Gastroesophageal sphincter (tissue), 4 donors: ENCODE measurements at regions not wholly inside any gene's neighbourhood (a gene's known extent, or its start where the extent isn't known, plus 50 kb on each side); places are given as distances from the start of the nearest gene placed in this dataset.

ENCODE experiments used
- ATAC-seq: fragments of 150-250 bp; one replicate; pipeline ENCODE4 v1.9.1; 2016; ENCODE audit warnings: mild to moderate bottlenecking, moderate library complexity
- H3K27ac ChIP-seq, 4 donors: fragments of 200-600 bp; sonication (generic) in 3 of 4; 1 replicate in 3 of 4; 2 replicates in 1 of 4; pipeline ENCODE4 v1.5.1; 2016 to 2019
- H3K27me3 ChIP-seq: fragments of 200-600 bp; sonication (generic); one replicate; pipeline ENCODE4 v1.5.1; 2019
- H3K36me3 ChIP-seq, 2 donors: fragments of 200-600 bp; sonication (generic); one replicate each; pipeline ENCODE4 v1.5.1; 2019; ENCODE audit warnings: control low read depth in 1 of 2
- H3K4me1 ChIP-seq, 3 donors: fragments of 200-600 bp; sonication (generic); 1 replicate in 2 of 3; 2 replicates in 1 of 3; pipeline ENCODE4 v1.5.1; 2016 to 2019; ENCODE audit warnings: control low read depth in 2 of 3
- H3K4me3 ChIP-seq, 2 donors: fragments of 200-600 bp; sonication (generic); one replicate each; pipeline ENCODE4 v1.5.1; 2019; ENCODE audit warnings: mild to moderate bottlenecking in 1 of 2, moderate library complexity in 1 of 2
- H3K9me3 ChIP-seq, 3 donors: fragments of 200-600 bp; sonication (generic); one replicate each; pipeline ENCODE4 v1.5.1; 2017 to 2019; ENCODE audit warnings: control low read depth in 2 of 3
- CTCF ChIP-seq, 4 experiments: fragments of 200-600 bp in 2 of 4; fragments of 450-650 bp in 2 of 4; sonication (generic) in 1 of 4; IDR thresholded peaks; one replicate each; pipeline ENCODE4 v1.5.1; 2017 to 2019; ENCODE audit warnings: antibody characterized with exemption in 4 of 4, mild to moderate bottlenecking in 2 of 4, moderate library complexity in 2 of 4
- EP300 ChIP-seq: sonication (generic); formaldehyde crosslinking; IDR thresholded peaks from one replicate; pipeline ENCODE4 v1.6.1; 2017; ENCODE audit warnings: antibody characterized with exemption, mild to moderate bottlenecking
- POLR2A ChIP-seq, 2 donors: fragments of 450-650 bp; IDR thresholded peaks; one replicate each; pipeline ENCODE4 v1.6.1; 2017; ENCODE audit warnings: antibody characterized with exemption in 2 of 2, mild to moderate bottlenecking in 2 of 2, moderate library complexity in 1 of 2
- POLR2AphosphoS5 ChIP-seq: sonication (generic); formaldehyde crosslinking; IDR thresholded peaks from one replicate; pipeline ENCODE4 v1.6.1; 2017; ENCODE audit warnings: antibody characterized with exemption
- WGBS, 2 donors: methylation state at CpG; one replicate each; pipeline ENCODE4 v1.1.5; 2018; ENCODE audit warnings: low coverage in 1 of 2; 5-methylcytosine and 5-hydroxymethylcytosine counted together

DNA sequence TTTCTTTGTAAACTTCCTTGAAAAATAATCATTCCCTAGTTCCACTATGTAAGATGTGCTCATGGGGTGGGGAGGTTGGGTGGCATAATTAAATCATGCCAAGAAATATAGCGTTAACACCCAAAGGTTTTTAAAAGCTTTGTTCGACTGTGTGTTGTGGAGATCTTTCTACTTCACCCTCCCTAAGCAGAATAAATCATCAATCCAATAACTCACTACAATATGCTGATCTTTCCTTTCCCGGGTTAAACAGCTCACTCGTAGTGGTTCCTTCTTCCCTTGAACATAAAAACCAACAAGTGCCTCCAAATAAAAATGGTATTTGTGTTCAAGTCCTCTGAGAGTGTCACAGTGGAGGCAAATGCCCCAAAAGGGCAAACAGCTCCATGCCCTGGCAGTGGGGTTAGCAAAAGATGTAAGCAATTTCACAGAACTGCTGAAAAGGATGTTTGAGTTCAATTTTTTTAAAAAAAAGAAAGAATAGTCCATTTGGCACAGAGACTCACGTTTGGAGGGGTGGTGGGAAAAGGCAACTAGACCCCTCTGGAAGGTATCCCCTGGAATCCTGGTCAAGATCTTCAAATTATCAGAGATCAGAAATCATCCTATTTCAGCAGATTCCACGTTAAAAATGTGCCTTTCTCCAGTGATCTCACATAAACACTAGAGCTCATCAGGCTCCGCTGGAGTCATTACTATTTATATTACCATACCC is 99.1 kb downstream of the TFAP2A start:
- peak overlapping the region in 1 of 2 donors; percentile 23 for H3K4me3 ChIP-seq
- peak overlapping the region; percentile 41 to 82 (median 78) for H3K27ac ChIP-seq
- peak; percentile 6 for ATAC-seq
- TF ChIP-seq CTCF (IDR thresholded peaks at IDR 0.05) (no peak), EP300 (no peak), POLR2A (IDR thresholded peaks at IDR 0.05) (no peak), POLR2AphosphoS5 (no peak)
- WGBS, 2 donors, result 11 to 14% methylated on average over 4 to 7 of the region's 7 CpGs
- peaks cover 0 to 20% (median 5%) of the 10 kb centered on the region in 3 donors for H3K4me1 ChIP-seq
- no peaks in the 10 kb centered on the region for H3K36me3 ChIP-seq
- H3K9me3 ChIP-seq, result no peaks in the 10 kb centered on the region
- no peaks in the 10 kb centered on the region for H3K27me3 ChIP-seq

GRCh38 chr6:10315034-10315433 is 99.8 kb downstream of the TFAP2A start:
- 63 to 80% methylated on average over 7 to 8 of the region's 8 CpGs for WGBS, 2 donors
- Histone ChIP-seq H3K4me3 (no peak overlapping the region), H3K36me3 (no peaks in the 10 kb centered on the region), H3K9me3 (no peaks in the 10 kb centered on the region), H3K27ac (peak overlapping the region in 2 of 4 donors; percentile 78 to 82), H3K4me1 (peaks cover 0 to 20% (median 5%) of the 10 kb centered on the region in 3 donors), H3K27me3 (no peaks in the 10 kb centered on the region)
- no peak for TF ChIP-seq POLR2AphosphoS5
- no peak for TF ChIP-seq EP300
- no peak for TF ChIP-seq POLR2A (IDR thresholded peaks at IDR 0.05)
- no peak for TF ChIP-seq CTCF (IDR thresholded peaks at IDR 0.05)
- no peak for ATAC-seq

DNA sequence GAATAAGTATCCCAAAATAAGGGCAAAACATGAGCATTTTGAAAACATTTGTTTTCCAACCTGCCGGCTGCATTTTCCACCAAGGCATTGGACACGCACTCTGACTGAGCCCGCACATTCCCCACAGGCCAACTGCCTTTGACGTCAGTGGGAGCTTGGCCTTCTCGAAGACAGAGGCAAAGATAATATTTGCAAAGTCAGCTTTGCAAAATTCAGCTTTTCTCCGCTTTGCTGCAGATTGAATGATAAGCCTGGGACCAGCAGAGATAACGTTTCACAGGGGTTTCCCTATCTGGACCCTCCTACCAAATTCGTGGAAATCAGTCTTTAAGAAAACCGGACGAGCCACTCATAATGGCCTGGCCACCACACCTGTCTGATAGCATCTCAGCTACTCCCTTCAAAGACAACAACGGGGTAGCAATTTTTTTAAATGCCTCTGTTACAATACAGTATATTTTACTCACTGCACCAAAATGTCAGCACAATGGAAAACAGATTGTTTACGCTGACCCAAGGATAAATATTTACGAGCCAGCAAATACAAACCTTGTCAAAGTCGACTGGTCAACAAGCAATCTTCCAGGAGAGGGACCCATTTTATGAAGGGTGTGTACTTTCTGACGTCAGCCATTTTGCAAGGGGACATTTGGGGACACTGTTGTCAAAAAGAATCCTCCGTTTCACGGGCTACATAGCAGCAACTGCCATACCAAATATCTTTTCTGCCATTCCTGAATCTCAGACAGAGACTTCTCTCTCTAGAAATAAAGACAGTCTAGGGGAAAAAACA is 100.5 kb downstream of the TFAP2A start:
- H3K27me3 ChIP-seq, result no peaks in the 10 kb centered on the region
- H3K9me3 ChIP-seq, result no peaks in the 10 kb centered on the region
- no peak for ATAC-seq
- WGBS, 2 donors, result 68 to 89% methylated on average over 9 to 10 of the region's 17 CpGs
- H3K4me3 ChIP-seq, result no peak overlapping the region
- H3K4me1 ChIP-seq, result peaks cover 0 to 20% (median 5%) of the 10 kb centered on the region in 3 donors
- no peak for TF ChIP-seq POLR2A (IDR thresholded peaks at IDR 0.05)
- no peak for TF ChIP-seq POLR2AphosphoS5
- no peak for TF ChIP-seq EP300
- no peak for TF ChIP-seq CTCF (IDR thresholded peaks at IDR 0.05)
- H3K36me3 ChIP-seq, result no peaks in the 10 kb centered on the region
- H3K27ac ChIP-seq, result peak overlapping the region in 2 of 4 donors; percentile 78 to 82

GRCh38 chr6:10313799-10314162 is 101.1 kb downstream of the TFAP2A start:
- Histone ChIP-seq H3K27me3 (no peaks in the 10 kb centered on the region), H3K36me3 (no peaks in the 10 kb centered on the region), H3K4me1 (peaks cover 0 to 20% (median 5%) of the 10 kb centered on the region in 3 donors), H3K9me3 (no peaks in the 10 kb centered on the region), H3K27ac (peak overlapping the region in 1 of 4 donors; percentile 2), H3K4me3 (no peak overlapping the region)
- WGBS, 2 donors, result 63 to 83% methylated on average over 5 of the region's 5 CpGs
- ATAC-seq, result no peak
- TF ChIP-seq POLR2A (IDR thresholded peaks at IDR 0.05), result no peak
- no peak for TF ChIP-seq CTCF (IDR thresholded peaks at IDR 0.05)
- TF ChIP-seq POLR2AphosphoS5, result no peak
- no peak for TF ChIP-seq EP300
